Testis (tissue), 2 donors: ENCODE measurements at regions not wholly inside any gene's neighbourhood (a gene's known extent, or its start where the extent isn't known, plus 50 kb on each side); places are given as distances from the start of the nearest gene placed in this dataset.
"Not testable (repeated sequence)": the region's sequence is repeated elsewhere in the genome, so short reads cannot be mapped to it uniquely, and the experiment has no call there.

Source experiments
- DNase-seq: peaks from one replicate; pipeline ENCODE4 v3.0.0-alpha.2; 2019
- H3K27ac ChIP-seq, 2 donors: fragments of 200-600 bp; sonication (generic); one replicate each; pipeline ENCODE4 v1.5.1; 2019
- H3K27me3 ChIP-seq: fragments of 200-600 bp; sonication (generic); one replicate; pipeline ENCODE4 v1.5.1; 2019
- H3K36me3 ChIP-seq: fragments of 200-600 bp; sonication (generic); one replicate; pipeline ENCODE4 v1.5.1; 2017; ENCODE audit warnings: low read depth; ENCODE audit errors: missing control alignments
- H3K4me1 ChIP-seq: fragments of 200-600 bp; sonication (generic); one replicate; pipeline ENCODE4 v1.5.1; 2019
- H3K4me3 ChIP-seq, 2 donors: fragments of 200-600 bp; sonication (generic); one replicate each; pipeline ENCODE4 v1.5.1; 2017 to 2019
- H3K9me3 ChIP-seq: fragments of 200-600 bp; sonication (generic); one replicate; pipeline ENCODE4 v1.5.1; 2017
- POLR2A ChIP-seq: fragments of 450-650 bp; IDR thresholded peaks from one replicate; pipeline ENCODE4 v1.6.1; 2017; ENCODE audit warnings: antibody characterized with exemption, mild to moderate bottlenecking, moderate library complexity
- WGBS, 2 donors: methylation state at CpG; one replicate each; pipeline ENCODE4 v1.1.5; 2018; 5-methylcytosine and 5-hydroxymethylcytosine counted together
- intact Hi-C: fragments of 100-400 bp; cut with DNase I; formaldehyde crosslinking; loops from one replicate; pipeline ENCODE4 v1.15.1; 2023; ENCODE audit warnings: low total_unique reads
- TF ChIP-seq, protein P1 (sequence below), 3 experiments: fragments of 450-650 bp in 2 of 3; fragments of 200-600 bp in 1 of 3; sonication (generic) in 1 of 3; IDR thresholded peaks; one replicate each; pipeline ENCODE4 v1.5.1; 2016 to 2019; ENCODE audit warnings: antibody characterized with exemption in 3 of 3, mild to moderate bottlenecking in 2 of 3, moderate library complexity in 1 of 3

DNA sequence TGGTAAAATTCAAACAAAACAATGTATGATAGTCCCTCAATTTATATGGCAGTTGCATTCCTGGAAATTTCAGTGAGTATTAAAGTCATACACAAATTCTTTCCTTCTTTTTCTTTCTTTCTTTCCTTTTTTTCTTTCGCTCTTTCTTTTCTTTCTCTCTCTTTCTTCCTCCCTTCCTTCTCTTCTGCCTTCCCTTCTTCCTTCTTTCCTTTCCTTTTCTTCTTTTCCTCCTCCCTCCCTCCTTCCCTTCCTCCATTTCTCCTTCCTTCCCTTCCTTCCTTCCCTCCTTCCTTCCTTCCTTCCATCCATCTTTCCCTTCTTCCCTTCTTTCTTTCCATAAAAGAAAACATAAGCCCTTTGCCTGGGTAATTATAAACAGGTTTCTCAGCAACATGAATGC is 58.1 kb upstream of the HSPB3 start:
- H3K4me1 ChIP-seq = no peaks in the 10 kb centered on the region
- TF ChIP-seq, protein P1, sequence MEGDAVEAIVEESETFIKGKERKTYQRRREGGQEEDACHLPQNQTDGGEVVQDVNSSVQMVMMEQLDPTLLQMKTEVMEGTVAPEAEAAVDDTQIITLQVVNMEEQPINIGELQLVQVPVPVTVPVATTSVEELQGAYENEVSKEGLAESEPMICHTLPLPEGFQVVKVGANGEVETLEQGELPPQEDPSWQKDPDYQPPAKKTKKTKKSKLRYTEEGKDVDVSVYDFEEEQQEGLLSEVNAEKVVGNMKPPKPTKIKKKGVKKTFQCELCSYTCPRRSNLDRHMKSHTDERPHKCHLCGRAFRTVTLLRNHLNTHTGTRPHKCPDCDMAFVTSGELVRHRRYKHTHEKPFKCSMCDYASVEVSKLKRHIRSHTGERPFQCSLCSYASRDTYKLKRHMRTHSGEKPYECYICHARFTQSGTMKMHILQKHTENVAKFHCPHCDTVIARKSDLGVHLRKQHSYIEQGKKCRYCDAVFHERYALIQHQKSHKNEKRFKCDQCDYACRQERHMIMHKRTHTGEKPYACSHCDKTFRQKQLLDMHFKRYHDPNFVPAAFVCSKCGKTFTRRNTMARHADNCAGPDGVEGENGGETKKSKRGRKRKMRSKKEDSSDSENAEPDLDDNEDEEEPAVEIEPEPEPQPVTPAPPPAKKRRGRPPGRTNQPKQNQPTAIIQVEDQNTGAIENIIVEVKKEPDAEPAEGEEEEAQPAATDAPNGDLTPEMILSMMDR (IDR thresholded peaks at IDR 0.05) = no peak
- TF ChIP-seq POLR2A = no peak
- no peaks in the 10 kb centered on the region for H3K36me3 ChIP-seq
- intact Hi-C loops = no loop called here
- no peaks in the 10 kb centered on the region for H3K9me3 ChIP-seq
- WGBS, 2 donors = 95 to 97% methylated on average over 1 of the region's 1 CpG
- H3K4me3 ChIP-seq = no peak overlapping the region
- no peak overlapping the region for H3K27ac ChIP-seq
- DNase-seq = no peak
- no peaks in the 10 kb centered on the region for H3K27me3 ChIP-seq

- intact Hi-C loops, H3K36me3 ChIP-seq, DNase-seq, H3K27me3 ChIP-seq, H3K4me1 ChIP-seq, H3K9me3 ChIP-seq, H3K27ac ChIP-seq, H3K4me3 ChIP-seq: not testable (repeated sequence)
- 97 to 100% methylated on average over 1 of the region's 1 CpG for WGBS, 2 donors
Observed at GRCh38 chr5:54393007-54393406, 62.5 kb upstream of the HSPB3 start.

GRCh38 chr5:54390539-54391031 is 64.9 kb upstream of the HSPB3 start:
- intact Hi-C loops = no loop called here
- Histone ChIP-seq H3K27ac (peak overlapping the region in 1 of 2 donors; percentile 1), H3K36me3 (no peaks in the 10 kb centered on the region), H3K27me3 (no peaks in the 10 kb centered on the region), H3K4me3 (no peak overlapping the region), H3K4me1 (no peaks in the 10 kb centered on the region), H3K9me3 (no peaks in the 10 kb centered on the region)
- 83 to 87% methylated on average over 5 of the region's 5 CpGs for WGBS, 2 donors
- DNase-seq = no peak
- TF ChIP-seq POLR2A = no peak
- TF ChIP-seq, protein P1 (IDR thresholded peaks at IDR 0.05) = no peak

DNA sequence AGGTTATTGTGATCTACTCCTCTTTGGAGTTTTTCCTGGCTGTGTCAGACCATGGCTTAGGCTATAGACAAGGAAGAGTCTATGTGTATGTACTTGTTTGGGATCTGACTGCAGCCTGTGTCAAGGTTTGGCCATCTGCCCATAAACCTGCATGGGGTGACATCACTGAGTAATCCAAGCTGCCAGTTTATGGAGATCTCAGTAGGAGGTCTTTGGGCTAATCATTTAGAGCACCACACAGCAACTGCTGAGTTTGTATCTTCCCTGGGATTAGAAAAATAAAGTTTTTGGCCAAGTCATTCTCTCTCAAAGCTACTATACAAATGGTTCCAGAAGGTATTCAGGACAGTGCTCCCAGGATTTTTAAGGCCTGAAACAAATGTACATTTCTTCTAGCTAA is 65.5 kb upstream of the HSPB3 start:
- Histone ChIP-seq H3K9me3 (no peaks in the 10 kb centered on the region), H3K4me3 (no peak overlapping the region), H3K27me3 (no peaks in the 10 kb centered on the region), H3K36me3 (no peaks in the 10 kb centered on the region), H3K4me1 (no peaks in the 10 kb centered on the region), H3K27ac (peak overlapping the region in 1 of 2 donors; percentile 1)
- TF ChIP-seq POLR2A = no peak
- TF ChIP-seq, protein P1 (IDR thresholded peaks at IDR 0.05) = no peak
- peak; percentile 56 for DNase-seq
- intact Hi-C loops = no loop called here

- intact Hi-C loops, H3K36me3 ChIP-seq, H3K4me1 ChIP-seq, DNase-seq, H3K27me3 ChIP-seq, H3K4me3 ChIP-seq, H3K9me3 ChIP-seq: not testable (repeated sequence)
- peak overlapping the region in 1 of 2 donors; percentile 1 for H3K27ac ChIP-seq
- WGBS, 2 donors = 96 to 100% methylated on average over 1 of the region's 1 CpG
Observed at GRCh38 chr5:54389399-54389798, 66.1 kb upstream of the HSPB3 start.

DNA sequence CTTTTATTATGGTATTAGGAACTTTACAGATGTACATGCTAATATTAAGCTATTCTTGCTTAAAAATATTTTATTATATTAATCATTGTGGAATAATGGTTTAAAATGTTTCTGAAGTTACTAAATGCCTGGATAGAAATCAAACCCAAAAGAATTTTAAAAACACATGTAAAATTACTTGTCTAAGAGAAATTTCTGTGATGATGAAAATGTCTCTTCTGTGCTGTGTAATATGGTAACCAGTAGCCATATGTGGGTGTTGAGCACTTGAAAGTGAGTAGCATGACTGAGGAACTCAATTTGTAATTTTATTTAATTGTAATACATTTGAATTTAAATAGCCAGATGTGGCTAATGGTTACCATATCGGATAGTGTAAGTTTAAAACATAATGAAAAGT is 66.7 kb upstream of the HSPB3 start:
- 92 to 98% methylated on average over 1 of the region's 1 CpG for WGBS, 2 donors

More for the DNA sequence above, 66.7 kb upstream of the HSPB3 start:
- H3K27ac ChIP-seq = peak overlapping the region in 1 of 2 donors; percentile 67
- H3K4me3 ChIP-seq = no peak overlapping the region
- intact Hi-C loops = no loop called here
- TF ChIP-seq, protein P1 (IDR thresholded peaks at IDR 0.05) = no peak
- no peak for TF ChIP-seq POLR2A
- DNase-seq = no peak
- H3K9me3 ChIP-seq = no peaks in the 10 kb centered on the region
- no peaks in the 10 kb centered on the region for H3K36me3 ChIP-seq
- peaks cover 4% of the 10 kb centered on the region for H3K4me1 ChIP-seq
- H3K27me3 ChIP-seq = no peaks in the 10 kb centered on the region
